CD14-positive monocyte (primary cell): ENCODE measurements at regions not wholly inside any gene's neighbourhood (a gene's known extent, or its start where the extent isn't known, plus 50 kb on each side); places are given as distances from the start of the nearest gene placed in this dataset.

Experiments used
- DNase-seq, 3 donors: peaks; one replicate each; pipeline ENCODE4 v3.0.0-alpha.2; 2011 to 2022
- H2AFZ ChIP-seq: 2 replicates; pipeline ENCODE4 v1.6.0; 2012; ENCODE audit warnings: mild to moderate bottlenecking, low read depth, low read length, inconsistent platforms; ENCODE audit not compliant: insufficient read depth, poor library complexity, severe bottlenecking
- H3K27ac ChIP-seq, 2 donors: 1 replicate in 1 of 2; 2 replicates in 1 of 2; pipeline ENCODE4 v1.5.1; 2012 to 2013; ENCODE audit warnings: low read length in 2 of 2, control low read depth in 1 of 2, inconsistent platforms in 1 of 2, low read depth in 1 of 2, mild to moderate bottlenecking in 1 of 2
- H3K27me3 ChIP-seq, 2 donors: one replicate each; pipeline versions ENCODE4 v1.6.0 to v1.6.1; 2011 to 2013; ENCODE audit warnings: low read length in 2 of 2; ENCODE audit not compliant: control insufficient read depth in 2 of 2, insufficient read depth in 2 of 2
- H3K36me3 ChIP-seq, 2 donors: replicated peaks in 1 of 2; 1 replicate in 1 of 2; 2 replicates in 1 of 2; pipeline versions ENCODE4 v1.5.1 to v1.6.1; 2012 to 2013; ENCODE audit warnings: low read length in 2 of 2, control low read depth in 1 of 2, inconsistent platforms in 1 of 2, mild to moderate bottlenecking in 1 of 2; ENCODE audit not compliant: insufficient read depth in 2 of 2, control insufficient read depth in 1 of 2
- H3K4me1 ChIP-seq, 2 donors: 1 replicate in 1 of 2; 2 replicates in 1 of 2; pipeline versions ENCODE4 v1.5.1 to v1.6.1; 2012 to 2013; ENCODE audit warnings: low read length in 2 of 2, control low read depth in 1 of 2, inconsistent platforms in 1 of 2, mild to moderate bottlenecking in 1 of 2, moderate library complexity in 1 of 2; ENCODE audit not compliant: insufficient read depth in 2 of 2, control insufficient read depth in 1 of 2
- H3K4me2 ChIP-seq: replicated peaks from 2 replicates; pipeline ENCODE3; 2012; ENCODE audit warnings: low read length, moderate library complexity, mild to moderate bottlenecking; ENCODE audit not compliant: poor library complexity, severe bottlenecking; ENCODE audit errors: extremely low read depth
- H3K4me3 ChIP-seq, 3 experiments: fragments of 200-600 bp in 1 of 3; sonication (generic) in 1 of 3; replicated peaks in 1 of 3; 1 replicate in 2 of 3; 2 replicates in 1 of 3; pipeline ENCODE4 v1.5.1; 2011 to 2013; ENCODE audit warnings: low read length in 3 of 3, mild to moderate bottlenecking in 3 of 3, control low read depth in 2 of 3, low read depth in 2 of 3, inconsistent platforms in 1 of 3, moderate library complexity in 1 of 3
- H3K79me2 ChIP-seq: 2 replicates; pipeline ENCODE4 v1.6.0; 2012; ENCODE audit warnings: mild to moderate bottlenecking, control low read depth, inconsistent platforms, low read length, moderate library complexity; ENCODE audit not compliant: insufficient read depth
- H3K9ac ChIP-seq: 2 replicates; pipeline ENCODE4 v1.6.0; 2017; ENCODE audit warnings: low read length, mild to moderate bottlenecking; ENCODE audit not compliant: insufficient read depth, poor library complexity, severe bottlenecking
- H3K9me3 ChIP-seq, 2 donors: replicated peaks in 1 of 2; 1 replicate in 1 of 2; 2 replicates in 1 of 2; pipeline versions ENCODE4 v1.5.1 to v1.6.1; 2012 to 2013; ENCODE audit warnings: low read length in 2 of 2, control low read depth in 1 of 2; ENCODE audit not compliant: control insufficient read depth in 1 of 2, insufficient read depth in 1 of 2
- H4K20me1 ChIP-seq: 2 replicates; pipeline ENCODE4 v1.6.0; 2012; ENCODE audit warnings: mild to moderate bottlenecking, low read length, control low read depth, moderate library complexity; ENCODE audit not compliant: insufficient read depth
- H3K27ac Mint-ChIP-seq, 7 donors: one replicate each; pipeline ENCODE4 v1.8.0; 2020; ENCODE audit warnings: mild to moderate bottlenecking in 7 of 7, mixed read lengths in 7 of 7, moderate library complexity in 6 of 7, inconsistent platforms in 2 of 7
- H3K27me3 Mint-ChIP-seq, 3 donors: one replicate each; pipeline ENCODE4 v1.8.0; 2021 to 2022; ENCODE audit warnings: low read depth in 3 of 3, mild to moderate bottlenecking in 3 of 3, mixed read lengths in 3 of 3, moderate library complexity in 3 of 3, inconsistent platforms in 1 of 3
- H3K36me3 Mint-ChIP-seq, 2 donors: one replicate each; pipeline ENCODE4 v1.8.0; 2020; ENCODE audit warnings: mixed read lengths in 2 of 2, inconsistent platforms in 1 of 2, mild to moderate bottlenecking in 1 of 2
- H3K4me1 Mint-ChIP-seq: one replicate; pipeline ENCODE4 v1.8.0; 2020; ENCODE audit warnings: mild to moderate bottlenecking, mixed read lengths
- H3K4me3 Mint-ChIP-seq, 2 donors: one replicate each; pipeline ENCODE4 v1.8.0; 2020; ENCODE audit warnings: mild to moderate bottlenecking in 2 of 2, mixed read lengths in 2 of 2, moderate library complexity in 1 of 2
- H3K9me3 Mint-ChIP-seq, 7 donors: one replicate each; pipeline ENCODE4 v1.8.0; 2020 to 2022; ENCODE audit warnings: mixed read lengths in 7 of 7, mild to moderate bottlenecking in 6 of 7, moderate library complexity in 6 of 7, inconsistent platforms in 2 of 7
- WGBS: methylation state at CpG from one replicate; pipeline ENCODE4 v1.1.5; 2013; ENCODE audit warnings: missing lambda C conversion rate; ENCODE audit not compliant: insufficient coverage; 5-methylcytosine and 5-hydroxymethylcytosine counted together
- intact Hi-C, 2 donors: fragments of 100-400 bp; cut with micrococcal nuclease; formaldehyde crosslinking; loops; one replicate each; pipeline versions ENCODE4 v1.15.0 to v1.15.1; 2023
- TF ChIP-seq, protein P1 (sequence below): fragments of 200-600 bp; IDR thresholded peaks from one replicate; pipeline ENCODE4 v1.8.0; 2022; ENCODE audit warnings: antibody characterized with exemption, mild to moderate bottlenecking

DNA sequence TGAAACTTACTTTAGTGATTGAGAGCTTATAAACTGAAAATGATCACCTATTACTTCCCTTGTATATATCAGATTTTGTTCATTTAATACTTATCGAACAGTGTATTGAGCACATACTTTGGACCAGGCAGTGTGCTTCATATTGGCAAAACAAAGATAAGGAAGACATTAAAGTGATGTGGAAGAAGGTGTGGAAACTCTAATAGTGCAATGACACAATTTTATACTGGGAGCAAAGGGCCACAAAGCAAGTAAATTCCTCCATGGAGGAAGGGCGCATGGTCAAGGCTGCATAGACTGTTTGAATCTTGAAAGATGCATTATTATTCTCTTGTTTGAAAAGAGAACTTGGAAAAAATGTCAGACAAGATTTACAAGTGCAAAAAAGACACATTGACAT lies 936.5 kb upstream of the DDX18 start:
- Histone ChIP-seq H4K20me1 (no peaks in the 10 kb centered on the region), H3K36me3 (no peaks in the 10 kb centered on the region), H3K4me1 (no peaks in the 10 kb centered on the region), H3K9ac (no peak overlapping the region), H2AFZ (no peak overlapping the region), H3K4me2 (no peak overlapping the region), H3K79me2 (no peaks in the 10 kb centered on the region), H3K9me3 (peaks cover 17 to 21% of the 10 kb centered on the region in 2 donors), H3K27ac (no peak overlapping the region), H3K27me3 (no peaks in the 10 kb centered on the region), H3K4me3 (no peak overlapping the region)
- WGBS = 100% methylated on average over 1 of the region's 2 CpGs
- Mint-ChIP-seq H3K4me1 (no peaks in the 10 kb centered on the region), H3K27ac (no peak overlapping the region), H3K9me3 (peaks cover 0 to 12% (median 6%) of the 10 kb centered on the region in 7 donors), H3K36me3 (no peaks in the 10 kb centered on the region), H3K27me3 (no peaks in the 10 kb centered on the region), H3K4me3 (no peak overlapping the region)
- TF ChIP-seq, protein P1, sequence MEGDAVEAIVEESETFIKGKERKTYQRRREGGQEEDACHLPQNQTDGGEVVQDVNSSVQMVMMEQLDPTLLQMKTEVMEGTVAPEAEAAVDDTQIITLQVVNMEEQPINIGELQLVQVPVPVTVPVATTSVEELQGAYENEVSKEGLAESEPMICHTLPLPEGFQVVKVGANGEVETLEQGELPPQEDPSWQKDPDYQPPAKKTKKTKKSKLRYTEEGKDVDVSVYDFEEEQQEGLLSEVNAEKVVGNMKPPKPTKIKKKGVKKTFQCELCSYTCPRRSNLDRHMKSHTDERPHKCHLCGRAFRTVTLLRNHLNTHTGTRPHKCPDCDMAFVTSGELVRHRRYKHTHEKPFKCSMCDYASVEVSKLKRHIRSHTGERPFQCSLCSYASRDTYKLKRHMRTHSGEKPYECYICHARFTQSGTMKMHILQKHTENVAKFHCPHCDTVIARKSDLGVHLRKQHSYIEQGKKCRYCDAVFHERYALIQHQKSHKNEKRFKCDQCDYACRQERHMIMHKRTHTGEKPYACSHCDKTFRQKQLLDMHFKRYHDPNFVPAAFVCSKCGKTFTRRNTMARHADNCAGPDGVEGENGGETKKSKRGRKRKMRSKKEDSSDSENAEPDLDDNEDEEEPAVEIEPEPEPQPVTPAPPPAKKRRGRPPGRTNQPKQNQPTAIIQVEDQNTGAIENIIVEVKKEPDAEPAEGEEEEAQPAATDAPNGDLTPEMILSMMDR = no peak
- DNase-seq = no peak
- intact Hi-C loops = no loop called here

DNA sequence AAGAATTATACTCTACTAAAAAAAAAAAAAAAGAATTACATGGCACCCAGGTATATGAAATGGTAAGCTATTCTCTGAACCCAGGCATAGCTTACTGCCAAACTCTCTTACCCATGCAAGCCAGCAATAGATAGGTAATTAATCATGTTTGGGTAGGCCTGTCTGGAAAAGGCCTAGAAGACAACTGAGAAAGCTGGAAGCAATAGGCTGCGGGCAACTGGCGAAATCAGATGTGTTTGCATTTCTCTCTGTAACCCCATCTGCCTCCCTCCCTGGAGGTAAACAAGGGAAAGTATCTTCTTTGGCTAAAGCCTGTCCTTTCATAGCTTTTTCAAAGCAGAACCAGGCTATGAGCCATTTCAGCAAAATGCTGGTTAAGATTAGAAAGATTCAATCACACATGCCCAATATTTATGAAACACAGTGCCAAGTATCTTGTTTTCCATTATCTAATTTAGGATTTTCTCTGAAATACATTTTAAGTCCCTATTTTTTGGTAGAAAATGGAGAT lies 934.8 kb upstream of the DDX18 start:
- H3K4me1 ChIP-seq = no peaks in the 10 kb centered on the region
- H3K79me2 ChIP-seq = no peaks in the 10 kb centered on the region
- intact Hi-C loops = no loop called here
- peaks cover 7 to 12% of the 10 kb centered on the region in 2 donors for H3K9me3 ChIP-seq
- H3K36me3 ChIP-seq = no peaks in the 10 kb centered on the region
- no peak overlapping the region for H3K27ac ChIP-seq
- no peak for DNase-seq
- no peak overlapping the region for H3K4me3 ChIP-seq
- no peak overlapping the region for H2AFZ ChIP-seq
- no peaks in the 10 kb centered on the region for H3K27me3 ChIP-seq
- TF ChIP-seq, protein P1 = no peak
- no CpG with 5 or more reads among the region's 2 CpGs for WGBS
- H3K9ac ChIP-seq = no peak overlapping the region
- H4K20me1 ChIP-seq = no peaks in the 10 kb centered on the region
- no peak overlapping the region for H3K4me3 Mint-ChIP-seq
- no peaks in the 10 kb centered on the region for H3K27me3 Mint-ChIP-seq
- no peak overlapping the region for H3K4me2 ChIP-seq
- H3K4me1 Mint-ChIP-seq = no peaks in the 10 kb centered on the region
- H3K36me3 Mint-ChIP-seq = no peaks in the 10 kb centered on the region
- peaks cover 0 to 11% (median 2%) of the 10 kb centered on the region in 7 donors for H3K9me3 Mint-ChIP-seq
- no peak overlapping the region for H3K27ac Mint-ChIP-seq
